ENCODE measurements at regions not wholly inside any gene's neighbourhood (a gene's known extent, or its start where the extent isn't known, plus 50 kb on each side); places are given as distances from the start of the nearest gene placed in this dataset.

GRCh38 chr1:175834597-175834996 lies 91.2 kb upstream of the TNR start:
- no peak for DNase-seq (ENCODE audit: extremely low read depth in 1 of 11, low read depth in 9 of 11, low spot score in 4 of 11)

- DNase-seq (ENCODE audit: extremely low read depth in 1 of 11, low read depth in 9 of 11, low spot score in 4 of 11) = no peak
Measured at GRCh38 chr1:175833951-175834350, 90.6 kb upstream of the TNR start.

GRCh38 chr1:175833502-175833901 lies 90.1 kb upstream of the TNR start:
- no peak for DNase-seq (ENCODE audit: extremely low read depth in 1 of 11, low read depth in 9 of 11, low spot score in 4 of 11)

GRCh38 chr1:175830500-175830899 lies 87.1 kb upstream of the TNR start:
- DNase-seq (ENCODE audit: extremely low read depth in 1 of 11, low read depth in 9 of 11, low spot score in 4 of 11) = no peak

GRCh38 chr1:175829845-175830244 lies 86.5 kb upstream of the TNR start:
- DNase-seq (ENCODE audit: extremely low read depth in 1 of 11, low read depth in 9 of 11, low spot score in 4 of 11) = no peak

GRCh38 chr1:175826705-175827104 lies 83.3 kb upstream of the TNR start:
- no peak for DNase-seq (ENCODE audit: extremely low read depth in 1 of 11, low read depth in 9 of 11, low spot score in 4 of 11)

- DNase-seq (ENCODE audit: extremely low read depth in 1 of 11, low read depth in 9 of 11, low spot score in 4 of 11) = no peak
Measured at GRCh38 chr1:175824079-175824478, 80.7 kb upstream of the TNR start.

GRCh38 chr1:175823406-175823805 lies 80.0 kb upstream of the TNR start:
- no peak for DNase-seq (ENCODE audit: extremely low read depth in 1 of 11, low read depth in 9 of 11, low spot score in 4 of 11)

GRCh38 chr1:175822580-175822979 lies 79.2 kb upstream of the TNR start:
- DNase-seq (ENCODE audit: extremely low read depth in 1 of 11, low read depth in 9 of 11, low spot score in 4 of 11) = no peak

GRCh38 chr1:175820456-175821025 lies 77.1 kb upstream of the TNR start:
- no peak for DNase-seq (ENCODE audit: extremely low read depth in 1 of 11, low read depth in 9 of 11, low spot score in 4 of 11)

GRCh38 chr1:175818929-175819328 lies 75.5 kb upstream of the TNR start:
- no peak for DNase-seq (ENCODE audit: extremely low read depth in 1 of 11, low read depth in 9 of 11, low spot score in 4 of 11)

- no peak for DNase-seq (ENCODE audit: extremely low read depth in 1 of 11, low read depth in 9 of 11, low spot score in 4 of 11)
Measured at GRCh38 chr1:175817445-175817844, 74.0 kb upstream of the TNR start.

GRCh38 chr1:175814885-175815284 lies 71.5 kb upstream of the TNR start:
- no peak for DNase-seq (ENCODE audit: extremely low read depth in 1 of 11, low read depth in 9 of 11, low spot score in 4 of 11)

- DNase-seq (ENCODE audit: extremely low read depth in 1 of 11, low read depth in 9 of 11, low spot score in 4 of 11) = no peak
Measured at GRCh38 chr1:175812936-175813335, 69.5 kb upstream of the TNR start.

- DNase-seq (ENCODE audit: extremely low read depth in 1 of 11, low read depth in 9 of 11, low spot score in 4 of 11) = no peak
Measured at GRCh38 chr1:175810305-175810704, 66.9 kb upstream of the TNR start.

GRCh38 chr1:175808999-175809398 lies 65.6 kb upstream of the TNR start:
- no peak for DNase-seq (ENCODE audit: extremely low read depth in 1 of 11, low read depth in 9 of 11, low spot score in 4 of 11)

GRCh38 chr1:175808573-175808972 lies 65.2 kb upstream of the TNR start:
- no peak for DNase-seq (ENCODE audit: extremely low read depth in 1 of 11, low read depth in 9 of 11, low spot score in 4 of 11)

GRCh38 chr1:175804561-175804960 lies 61.2 kb upstream of the TNR start:
- no peak for DNase-seq (ENCODE audit: extremely low read depth in 1 of 11, low read depth in 9 of 11, low spot score in 4 of 11)

- no peak for DNase-seq (ENCODE audit: extremely low read depth in 1 of 11, low read depth in 9 of 11, low spot score in 4 of 11)
Measured at GRCh38 chr1:175803413-175803812, 60.0 kb upstream of the TNR start.

- no peak for DNase-seq (ENCODE audit: extremely low read depth in 1 of 11, low read depth in 9 of 11, low spot score in 4 of 11)
Measured at GRCh38 chr1:175802407-175803123, 59.2 kb upstream of the TNR start.

- no peak for DNase-seq (ENCODE audit: extremely low read depth in 1 of 11, low read depth in 9 of 11, low spot score in 4 of 11)
Measured at GRCh38 chr1:175801979-175802378, 58.6 kb upstream of the TNR start.

All from renal cortex interstitium (tissue), 11 donors.